Suprapubic skin (tissue), 4 donors: ENCODE measurements at regions not wholly inside any gene's neighbourhood (a gene's known extent, or its start where the extent isn't known, plus 50 kb on each side); places are given as distances from the start of the nearest gene placed in this dataset.

Experiments
- DNase-seq, 2 donors: peaks; one replicate each; pipeline ENCODE4 v3.0.0-alpha.2; 2019; ENCODE audit warnings: low spot score in 2 of 2
- H3K27ac ChIP-seq: fragments of 200-600 bp; sonication (generic); one replicate; pipeline ENCODE4 v1.5.1; 2019
- H3K27me3 ChIP-seq: fragments of 200-600 bp; sonication (generic); one replicate; pipeline ENCODE4 v1.5.1; 2019
- H3K36me3 ChIP-seq: fragments of 200-600 bp; sonication (generic); one replicate; pipeline ENCODE4 v1.5.1; 2019
- H3K4me1 ChIP-seq: fragments of 200-600 bp; sonication (generic); one replicate; pipeline ENCODE4 v1.5.1; 2019
- H3K4me3 ChIP-seq: fragments of 200-600 bp; sonication (generic); one replicate; pipeline ENCODE4 v1.5.1; 2019; ENCODE audit warnings: mild to moderate bottlenecking
- H3K9me3 ChIP-seq: fragments of 200-600 bp; sonication (generic); one replicate; pipeline ENCODE4 v1.5.1; 2019
- CTCF ChIP-seq, 2 donors: fragments of 200-600 bp in 1 of 2; fragments of 450-650 bp in 1 of 2; sonication (generic) in 1 of 2; IDR thresholded peaks; one replicate each; pipeline ENCODE4 v1.5.1; 2016 to 2019; ENCODE audit warnings: antibody characterized with exemption in 2 of 2, mild to moderate bottlenecking in 1 of 2, moderate library complexity in 1 of 2
- EP300 ChIP-seq: sonication (generic); formaldehyde crosslinking; IDR thresholded peaks from one replicate; pipeline ENCODE4 v1.6.1; 2017; ENCODE audit warnings: antibody characterized with exemption
- POLR2A ChIP-seq, 2 donors: fragments of 450-650 bp; IDR thresholded peaks; one replicate each; pipeline ENCODE4 v1.6.1; 2017; ENCODE audit warnings: antibody characterized with exemption in 2 of 2, mild to moderate bottlenecking in 2 of 2, moderate library complexity in 2 of 2
- POLR2AphosphoS5 ChIP-seq, 3 donors: sonication (generic); formaldehyde crosslinking; IDR thresholded peaks; one replicate each; pipeline ENCODE4 v1.6.1; 2017; ENCODE audit warnings: antibody characterized with exemption in 3 of 3
- WGBS: methylation state at CpG from one replicate; pipeline ENCODE4 v1.1.5; 2018; 5-methylcytosine and 5-hydroxymethylcytosine counted together

- Histone ChIP-seq H3K36me3 (no peaks in the 10 kb centered on the region), H3K27me3 (no peaks in the 10 kb centered on the region), H3K27ac (no peak overlapping the region), H3K4me1 (no peaks in the 10 kb centered on the region), H3K4me3 (no peak overlapping the region), H3K9me3 (no peaks in the 10 kb centered on the region)
- no peak for TF ChIP-seq EP300
- no peak for TF ChIP-seq POLR2AphosphoS5 (IDR thresholded peaks at IDR 0.05)
- TF ChIP-seq POLR2A (IDR thresholded peaks at IDR 0.05), result no peak
- no peak for TF ChIP-seq CTCF (IDR thresholded peaks at IDR 0.05)
- DNase-seq, result no peak
- 85% methylated on average over 4 of the region's 4 CpGs for WGBS
Observed at GRCh38 chr13:97727991-97728390, 225.5 kb upstream of the IPO5 start.

GRCh38 chr13:97736436-97736835 lies 217.0 kb upstream of the IPO5 start:
- Histone ChIP-seq H3K4me1 (no peaks in the 10 kb centered on the region), H3K36me3 (no peaks in the 10 kb centered on the region), H3K4me3 (no peak overlapping the region), H3K27ac (no peak overlapping the region), H3K9me3 (no peaks in the 10 kb centered on the region), H3K27me3 (no peaks in the 10 kb centered on the region)
- TF ChIP-seq CTCF (IDR thresholded peaks at IDR 0.05) (no peak), EP300 (no peak), POLR2AphosphoS5 (IDR thresholded peaks at IDR 0.05) (no peak), POLR2A (IDR thresholded peaks at IDR 0.05) (no peak)
- no peak for DNase-seq
- WGBS, result 83% methylated on average over 5 of the region's 5 CpGs

DNA sequence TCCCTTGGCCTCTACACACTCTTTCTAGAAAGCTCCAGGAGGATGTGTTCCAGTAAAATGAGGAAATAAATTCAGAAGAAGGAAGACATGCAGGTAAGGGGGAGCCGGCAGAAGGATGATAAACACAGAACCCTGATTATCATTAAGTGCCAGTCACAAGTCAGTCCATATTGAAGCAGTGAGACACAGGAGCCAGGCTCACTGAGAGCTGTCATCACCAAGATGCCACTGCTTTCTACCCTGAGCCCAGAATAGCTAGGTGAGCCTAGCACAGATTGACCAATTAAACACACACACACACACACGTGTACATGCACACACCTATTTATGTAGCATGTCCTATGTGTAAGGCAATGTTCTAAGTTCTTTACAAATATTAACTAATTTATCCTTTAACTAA lies 211.4 kb upstream of the IPO5 start:
- H3K4me3 ChIP-seq, result no peak overlapping the region
- DNase-seq, result no peak
- H3K4me1 ChIP-seq, result no peaks in the 10 kb centered on the region
- H3K9me3 ChIP-seq, result no peaks in the 10 kb centered on the region
- no peaks in the 10 kb centered on the region for H3K27me3 ChIP-seq
- no peak overlapping the region for H3K27ac ChIP-seq
- H3K36me3 ChIP-seq, result no peaks in the 10 kb centered on the region
- TF ChIP-seq POLR2A (IDR thresholded peaks at IDR 0.05) (no peak), EP300 (no peak), POLR2AphosphoS5 (IDR thresholded peaks at IDR 0.05) (no peak), CTCF (IDR thresholded peaks at IDR 0.05) (no peak)
- WGBS, result 84% methylated on average over 2 of the region's 2 CpGs

GRCh38 chr13:97743938-97744337 lies 209.5 kb upstream of the IPO5 start:
- Histone ChIP-seq H3K27ac (no peak overlapping the region), H3K4me3 (no peak overlapping the region), H3K27me3 (no peaks in the 10 kb centered on the region), H3K4me1 (no peaks in the 10 kb centered on the region), H3K36me3 (no peaks in the 10 kb centered on the region), H3K9me3 (no peaks in the 10 kb centered on the region)
- 65% methylated on average over 3 of the region's 3 CpGs for WGBS
- TF ChIP-seq CTCF (IDR thresholded peaks at IDR 0.05) (no peak), POLR2A (IDR thresholded peaks at IDR 0.05) (no peak), EP300 (no peak), POLR2AphosphoS5 (IDR thresholded peaks at IDR 0.05) (no peak)
- no peak for DNase-seq

- Histone ChIP-seq H3K36me3 (no peaks in the 10 kb centered on the region), H3K4me1 (no peaks in the 10 kb centered on the region), H3K27me3 (no peaks in the 10 kb centered on the region), H3K27ac (no peak overlapping the region), H3K4me3 (no peak overlapping the region), H3K9me3 (no peaks in the 10 kb centered on the region)
- 96% methylated on average over 6 of the region's 6 CpGs for WGBS
- DNase-seq, result no peak
- TF ChIP-seq POLR2AphosphoS5 (IDR thresholded peaks at IDR 0.05) (no peak), EP300 (no peak)
Observed at GRCh38 chr13:97746649-97747048, 206.8 kb upstream of the IPO5 start.

DNA sequence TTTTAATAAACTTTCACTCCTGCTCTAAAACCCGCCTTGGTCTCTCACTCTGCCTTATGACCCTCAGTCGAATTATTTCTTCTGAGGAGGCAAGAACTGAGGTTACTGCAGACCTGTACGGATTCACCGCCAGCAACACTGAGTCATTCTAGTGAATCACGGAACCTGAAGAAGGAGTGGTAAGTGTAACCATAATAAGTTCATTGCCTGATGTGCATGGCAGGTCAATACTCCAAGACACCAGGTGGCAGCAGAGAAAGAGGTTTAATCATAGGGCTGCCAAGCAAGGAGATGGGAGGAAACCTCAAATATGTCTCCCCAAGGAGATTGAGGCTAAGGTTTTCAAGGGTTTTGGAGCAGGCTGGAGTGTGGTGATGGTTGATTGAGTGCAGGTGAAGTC lies 204.3 kb upstream of the IPO5 start:
- Histone ChIP-seq H3K36me3 (no peaks in the 10 kb centered on the region), H3K4me3 (no peak overlapping the region), H3K27ac (no peak overlapping the region), H3K27me3 (no peaks in the 10 kb centered on the region), H3K9me3 (no peaks in the 10 kb centered on the region), H3K4me1 (no peaks in the 10 kb centered on the region)
- DNase-seq, result no peak
- TF ChIP-seq POLR2AphosphoS5 (IDR thresholded peaks at IDR 0.05) (no peak), EP300 (no peak), POLR2A (IDR thresholded peaks at IDR 0.05) (no peak), CTCF (IDR thresholded peaks at IDR 0.05) (no peak)
- 95% methylated on average over 5 of the region's 5 CpGs for WGBS
